Bone marrow (tissue), 2 donors: ENCODE measurements at regions not wholly inside any gene's neighbourhood (a gene's known extent, or its start where the extent isn't known, plus 50 kb on each side); places are given as distances from the start of the nearest gene placed in this dataset.

ENCODE experiments used
- DNase-seq, 2 donors: peaks; one replicate each; lab custom pipeline; 2025; lab: John Stamatoyannopoulos, UW

GRCh38 chr5:2801577-2802525 is 50.4 kb upstream of the IRX2 start:
- DNase-seq: no peak
